ENCODE measurements at regions not wholly inside any gene's neighbourhood (a gene's known extent, or its start where the extent isn't known, plus 50 kb on each side); places are given as distances from the start of the nearest gene placed in this dataset.

- TF ChIP-seq CTCF (IDR thresholded peaks at IDR 0.05) (peak; percentile 82), POLR2AphosphoS5 (IDR thresholded peaks at IDR 0.05; ENCODE audit: low read depth, low read length) (no peak), REST (IDR thresholded peaks at IDR 0.05; ENCODE audit: insufficient read depth in 1 of 2, low read depth in 2 of 2, low read length in 1 of 2) (no peak)
- Histone ChIP-seq H3K9me3 (ENCODE audit: control insufficient read depth, insufficient read depth, low read depth, low read length) (no peaks in the 10 kb centered on the region), H3K4me3 (ENCODE audit: low read depth in 2 of 2, low read length in 2 of 2) (peak overlapping the region; percentile 8 to 23; a peak in 1 of 4 replicates), H3K4me1 (ENCODE audit: control insufficient read depth, insufficient read depth, low read length) (no peaks in the 10 kb centered on the region), H3K27ac (ENCODE audit: low read length) (no peak overlapping the region), H3K27me3 (ENCODE audit: control insufficient read depth, insufficient read depth, low read length) (peaks cover 3% of the 10 kb centered on the region), H3K36me3 (ENCODE audit: control insufficient read depth, insufficient read depth, low read length) (no peaks in the 10 kb centered on the region)
- POLR2A ChIA-PET: no interaction called here
- DNase-seq (ENCODE audit: low read depth, low spot score) (no peak), ATAC-seq (peak; percentile 79)
- CTCF ChIA-PET: no interaction called here
- in situ Hi-C loops (cut with HindIII; ENCODE audit: low pct_unique_long_range_greater_than_20kb, low sequenced_read_pairs): no loop called here
- BruUV-seq (replicated peaks): no TSS peak
- intact Hi-C loops (cut with micrococcal nuclease; ENCODE audit: unreplicated experiment): no loop called here
Observed at GRCh38 chr6:1524040-1524480, 85.7 kb upstream of the FOXC1 start.

- ChIA-PET POLR2A (no interaction called here), CTCF (interaction anchor here (0.6 kb wide), 1 partner anchor 176 kb away, joined by 3 read pairs; no protein-coding TSS in a partner anchor)
- Histone ChIP-seq H3K27ac (ENCODE audit: low read length) (no peak overlapping the region), H3K4me3 (ENCODE audit: low read depth in 2 of 2, low read length in 2 of 2) (no peak overlapping the region), H3K4me1 (ENCODE audit: control insufficient read depth, insufficient read depth, low read length) (no peaks in the 10 kb centered on the region), H3K27me3 (ENCODE audit: control insufficient read depth, insufficient read depth, low read length) (peaks cover 3% of the 10 kb centered on the region), H3K9me3 (ENCODE audit: control insufficient read depth, insufficient read depth, low read depth, low read length) (no peaks in the 10 kb centered on the region), H3K36me3 (ENCODE audit: control insufficient read depth, insufficient read depth, low read length) (no peaks in the 10 kb centered on the region)
- ATAC-seq: peak; percentile 25; the same call in 1 of the 2 replicates
- DNase-seq (ENCODE audit: low read depth, low spot score): no peak
- intact Hi-C loops (cut with micrococcal nuclease; ENCODE audit: unreplicated experiment) (no loop called here), in situ Hi-C loops (cut with HindIII; ENCODE audit: low pct_unique_long_range_greater_than_20kb, low sequenced_read_pairs) (no loop called here)
- no TSS peak for BruUV-seq (replicated peaks)
- TF ChIP-seq POLR2AphosphoS5 (IDR thresholded peaks at IDR 0.05; ENCODE audit: low read depth, low read length): no peak
- no peak for TF ChIP-seq REST (IDR thresholded peaks at IDR 0.05; ENCODE audit: insufficient read depth in 1 of 2, low read depth in 2 of 2, low read length in 1 of 2)
- no peak for TF ChIP-seq TCF7L2 (IDR thresholded peaks at IDR 0.05; ENCODE audit: low read depth, low read length)
- no peak for TF ChIP-seq SIN3A (IDR thresholded peaks at IDR 0.05; ENCODE audit: borderline replicate concordance, insufficient read depth, low read depth, low read length)
Observed at GRCh38 chr6:1525364-1526038, 84.2 kb upstream of the FOXC1 start.
